GM19395 (cell line): ENCODE measurements at regions not wholly inside any gene's neighbourhood (a gene's known extent, or its start where the extent isn't known, plus 50 kb on each side); places are given as distances from the start of the nearest gene placed in this dataset.
A peak's percentile ranks its signal among the peaks of the same experiment; 100 is the strongest.

Experiments used
- ATAC-seq: cut with Tn5 transposase; IDR thresholded peaks from one replicate; pipeline ENCODE4 v1.9.1; 2021; ENCODE audit warnings: mild to moderate bottlenecking, moderate library complexity; ENCODE audit not compliant: unreplicated experiment

- no peak for ATAC-seq
Measured at GRCh38 chr10:70966646-70967553, 78.5 kb upstream of the PCBD1 start.

- peak; percentile 53 for ATAC-seq
Measured at GRCh38 chr10:70967591-70968587, 79.5 kb upstream of the PCBD1 start.

GRCh38 chr10:70969188-70969587 is 80.8 kb upstream of the PCBD1 start:
- ATAC-seq = no peak

GRCh38 chr10:70970830-70971229 is 82.5 kb upstream of the PCBD1 start:
- no peak for ATAC-seq

GRCh38 chr10:70973275-70973674 is 84.9 kb upstream of the PCBD1 start:
- no peak for ATAC-seq

- no peak for ATAC-seq
Measured at GRCh38 chr10:70974351-70974901, 86.1 kb upstream of the PCBD1 start.

GRCh38 chr10:70974920-70975319 is 86.6 kb upstream of the PCBD1 start:
- ATAC-seq = no peak

GRCh38 chr10:70976063-70976695 is 87.8 kb upstream of the PCBD1 start:
- ATAC-seq = no peak

GRCh38 chr10:70977625-70978024 is 89.3 kb upstream of the PCBD1 start:
- ATAC-seq = no peak

- no peak for ATAC-seq
Measured at GRCh38 chr10:70978181-70978580, 89.8 kb upstream of the PCBD1 start.

GRCh38 chr10:70978816-70979480 is 90.6 kb upstream of the PCBD1 start:
- ATAC-seq = no peak

- no peak for ATAC-seq
Measured at GRCh38 chr10:70980687-70981086, 92.3 kb upstream of the PCBD1 start.

GRCh38 chr10:70981171-70981836 is 92.9 kb upstream of the PCBD1 start:
- no peak for ATAC-seq

GRCh38 chr10:70981936-70982335 is 93.6 kb upstream of the PCBD1 start:
- ATAC-seq = peak; percentile 7

GRCh38 chr10:70982443-70982842 is 94.1 kb upstream of the PCBD1 start:
- ATAC-seq = peak; percentile 71

- ATAC-seq = no peak
Measured at GRCh38 chr10:70984986-70985722, 96.8 kb upstream of the PCBD1 start.

- ATAC-seq = no peak
Measured at GRCh38 chr10:70985824-70986622, 97.7 kb upstream of the PCBD1 start.

- ATAC-seq = no peak
Measured at GRCh38 chr10:70986623-70986950, 98.2 kb upstream of the PCBD1 start.
